OCI-LY1 (cell line): ENCODE measurements at regions not wholly inside any gene's neighbourhood (a gene's known extent, or its start where the extent isn't known, plus 50 kb on each side); places are given as distances from the start of the nearest gene placed in this dataset.

ENCODE experiments used
- EZH2 ChIP-seq: fragments of 200-600 bp; sonication (generic), shearing (Covaris generic); IDR thresholded peaks from 2 replicates; pipeline ENCODE4 v1.8.0; 2017; ENCODE audit warnings: borderline replicate concordance, mixed run types, mild to moderate bottlenecking, antibody characterized with exemption, low read length, moderate library complexity, mixed read lengths
- TF ChIP-seq, protein P1 (sequence below): fragments of 200-600 bp; sonication (generic), shearing (Covaris generic); IDR thresholded peaks from 2 replicates; pipeline ENCODE4 v1.5.1; 2017; ENCODE audit warnings: mild to moderate bottlenecking, antibody characterized with exemption, low read length, moderate library complexity, mixed read lengths

DNA sequence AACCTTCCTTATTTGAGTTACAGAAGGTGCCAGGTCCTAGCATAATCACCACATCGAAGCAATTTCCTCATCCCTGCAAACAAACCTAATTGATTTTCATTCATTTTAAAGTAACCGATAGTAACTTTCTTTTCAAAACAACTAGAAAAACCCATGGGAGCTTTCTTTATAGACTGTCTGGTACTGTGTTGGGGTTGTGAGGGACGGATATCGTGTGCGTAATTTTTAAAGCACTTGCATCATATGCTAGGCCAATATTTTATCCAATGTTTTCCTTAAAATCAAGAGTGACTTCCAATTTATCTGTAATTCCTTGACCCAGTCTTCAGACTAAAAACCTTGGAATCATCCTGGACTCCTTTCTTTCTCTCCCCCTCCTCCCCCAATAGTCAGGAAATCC is 271.5 kb upstream of the SESN3 start:
- TF ChIP-seq, protein P1, sequence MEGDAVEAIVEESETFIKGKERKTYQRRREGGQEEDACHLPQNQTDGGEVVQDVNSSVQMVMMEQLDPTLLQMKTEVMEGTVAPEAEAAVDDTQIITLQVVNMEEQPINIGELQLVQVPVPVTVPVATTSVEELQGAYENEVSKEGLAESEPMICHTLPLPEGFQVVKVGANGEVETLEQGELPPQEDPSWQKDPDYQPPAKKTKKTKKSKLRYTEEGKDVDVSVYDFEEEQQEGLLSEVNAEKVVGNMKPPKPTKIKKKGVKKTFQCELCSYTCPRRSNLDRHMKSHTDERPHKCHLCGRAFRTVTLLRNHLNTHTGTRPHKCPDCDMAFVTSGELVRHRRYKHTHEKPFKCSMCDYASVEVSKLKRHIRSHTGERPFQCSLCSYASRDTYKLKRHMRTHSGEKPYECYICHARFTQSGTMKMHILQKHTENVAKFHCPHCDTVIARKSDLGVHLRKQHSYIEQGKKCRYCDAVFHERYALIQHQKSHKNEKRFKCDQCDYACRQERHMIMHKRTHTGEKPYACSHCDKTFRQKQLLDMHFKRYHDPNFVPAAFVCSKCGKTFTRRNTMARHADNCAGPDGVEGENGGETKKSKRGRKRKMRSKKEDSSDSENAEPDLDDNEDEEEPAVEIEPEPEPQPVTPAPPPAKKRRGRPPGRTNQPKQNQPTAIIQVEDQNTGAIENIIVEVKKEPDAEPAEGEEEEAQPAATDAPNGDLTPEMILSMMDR: no peak
- no peak for TF ChIP-seq EZH2
